GM21526 (cell line): ENCODE measurements at regions not wholly inside any gene's neighbourhood (a gene's known extent, or its start where the extent isn't known, plus 50 kb on each side); places are given as distances from the start of the nearest gene placed in this dataset.

Experiments
- ATAC-seq: cut with Tn5 transposase; IDR thresholded peaks from one replicate; pipeline ENCODE4 v1.9.1; 2021; ENCODE audit warnings: moderate library complexity; ENCODE audit not compliant: unreplicated experiment, low FRiP score

- peak; percentile 73 for ATAC-seq
Observed at GRCh38 chr5:100479079-100479688, 56.0 kb upstream of the FAM174A start.

- ATAC-seq: no peak
Observed at GRCh38 chr5:100472091-100472490, 63.1 kb upstream of the FAM174A start.

- ATAC-seq: peak; percentile 77
Observed at GRCh38 chr5:100469767-100470166, 65.4 kb upstream of the FAM174A start.

GRCh38 chr5:100464418-100464817, 70.8 kb upstream of the FAM174A start:
- ATAC-seq: no peak

GRCh38 chr5:100456615-100457014, 78.6 kb upstream of the FAM174A start:
- no peak for ATAC-seq

- no peak for ATAC-seq
Observed at GRCh38 chr5:100452126-100452525, 83.0 kb upstream of the FAM174A start.

GRCh38 chr5:100448111-100448528, 87.1 kb upstream of the FAM174A start:
- no peak for ATAC-seq

GRCh38 chr5:100446879-100447430, 88.2 kb upstream of the FAM174A start:
- ATAC-seq: no peak

GRCh38 chr5:100444961-100445360, 90.2 kb upstream of the FAM174A start:
- no peak for ATAC-seq

GRCh38 chr5:100434815-100435214, 100.4 kb upstream of the FAM174A start:
- ATAC-seq: no peak

- ATAC-seq: no peak
Observed at GRCh38 chr5:100432741-100433140, 102.4 kb upstream of the FAM174A start.

GRCh38 chr5:100430268-100431195, 104.6 kb upstream of the FAM174A start:
- ATAC-seq: peak; percentile 88

GRCh38 chr5:100424787-100425186, 110.4 kb upstream of the FAM174A start:
- no peak for ATAC-seq

GRCh38 chr5:100424017-100424416, 111.2 kb upstream of the FAM174A start:
- ATAC-seq: no peak

- ATAC-seq: no peak
Observed at GRCh38 chr5:100423330-100423729, 111.8 kb upstream of the FAM174A start.

- no peak for ATAC-seq
Observed at GRCh38 chr5:100421360-100421759, 113.8 kb upstream of the FAM174A start.

- ATAC-seq: no peak
Observed at GRCh38 chr5:100418231-100418630, 116.9 kb upstream of the FAM174A start.

GRCh38 chr5:100409660-100410151, 125.5 kb upstream of the FAM174A start:
- ATAC-seq: no peak

- no peak for ATAC-seq
Observed at GRCh38 chr5:100407053-100407452, 128.1 kb upstream of the FAM174A start.

GRCh38 chr5:100406640-100407039, 128.5 kb upstream of the FAM174A start:
- no peak for ATAC-seq

- ATAC-seq: no peak
Observed at GRCh38 chr5:100402071-100402470, 133.1 kb upstream of the FAM174A start.
